ENCODE measurements at regions not wholly inside any gene's neighbourhood (a gene's known extent, or its start where the extent isn't known, plus 50 kb on each side); places are given as distances from the start of the nearest gene placed in this dataset.

GRCh38 chr5:57618767-57619381, 136.3 kb upstream of the ACTBL2 start:
- Histone ChIP-seq H3K18ac (ENCODE audit: low read length) (no peak overlapping the region), H3K79me2 (ENCODE audit: control insufficient read depth, insufficient read depth, low read length) (no peaks in the 10 kb centered on the region), H3K4me2 (ENCODE audit: low read length) (no peak overlapping the region), H3K4ac (ENCODE audit: low read depth, low read length) (no peak overlapping the region), H3K4me1 (ENCODE audit: control insufficient read depth, low read depth, low read length) (no peaks in the 10 kb centered on the region), H2BK15ac (replicated peaks; ENCODE audit: low read depth) (no peak overlapping the region), H2AK5ac (ENCODE audit: low read length) (no peak overlapping the region), H2BK120ac (ENCODE audit: low read depth, low read length) (no peak overlapping the region), H3K9ac (ENCODE audit: low read length) (no peak overlapping the region), H2BK5ac (ENCODE audit: low read length) (no peak overlapping the region), H3K27me3 (ENCODE audit: insufficient read depth, low read length, poor library complexity) (no peaks in the 10 kb centered on the region), H3K56ac (ENCODE audit: low read length) (no peak overlapping the region), H3K23ac (ENCODE audit: low read length) (no peak overlapping the region), H4K5ac (ENCODE audit: low read length) (no peak overlapping the region), H3K79me1 (ENCODE audit: low read length) (no peaks in the 10 kb centered on the region), H4K8ac (ENCODE audit: low read depth, low read length) (no peak overlapping the region), H3K36me3 (ENCODE audit: control insufficient read depth, insufficient read depth, low read length) (no peaks in the 10 kb centered on the region), H3K27ac (ENCODE audit: low read depth, low read length) (no peak overlapping the region), H3K4me3 (ENCODE audit: low read length) (no peak overlapping the region)
- WGBS (ENCODE audit: extremely low coverage, insufficient coverage, low lambda C conversion rate), result no CpG with 5 or more reads among the region's 4 CpGs
- no peak for DNase-seq

DNA sequence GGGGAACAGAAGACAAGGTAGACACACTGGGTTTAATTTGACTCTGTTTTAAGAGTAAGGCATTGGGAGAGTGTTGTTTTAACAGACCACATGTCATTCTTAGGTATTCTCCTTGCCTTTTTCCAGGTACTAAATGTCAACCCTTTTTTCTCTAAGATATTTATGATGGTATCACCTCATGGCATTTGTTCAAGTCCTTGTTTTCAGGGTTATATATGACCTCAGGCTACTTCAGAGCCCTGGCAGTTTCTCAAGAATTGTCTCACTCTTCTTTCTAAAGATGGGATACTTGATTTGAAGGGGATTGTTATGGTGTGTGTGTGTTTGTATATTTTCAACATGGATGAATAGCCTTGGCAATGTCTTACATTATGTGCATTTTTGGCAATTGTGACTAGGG, 131.1 kb upstream of the ACTBL2 start:
- Histone ChIP-seq H3K27me3 (ENCODE audit: insufficient read depth, low read length, poor library complexity) (no peaks in the 10 kb centered on the region), H2BK120ac (ENCODE audit: low read depth, low read length) (no peak overlapping the region), H3K4me2 (ENCODE audit: low read length) (no peak overlapping the region), H3K4me1 (ENCODE audit: control insufficient read depth, low read depth, low read length) (no peaks in the 10 kb centered on the region), H3K36me3 (ENCODE audit: control insufficient read depth, insufficient read depth, low read length) (no peaks in the 10 kb centered on the region), H2BK15ac (replicated peaks; ENCODE audit: low read depth) (no peak overlapping the region), H3K18ac (ENCODE audit: low read length) (no peak overlapping the region), H2AK5ac (ENCODE audit: low read length) (no peak overlapping the region), H3K27ac (ENCODE audit: low read depth, low read length) (no peak overlapping the region), H3K79me1 (ENCODE audit: low read length) (no peaks in the 10 kb centered on the region), H4K5ac (ENCODE audit: low read length) (no peak overlapping the region), H3K56ac (ENCODE audit: low read length) (no peak overlapping the region), H4K8ac (ENCODE audit: low read depth, low read length) (no peak overlapping the region), H3K4me3 (ENCODE audit: low read length) (no peak overlapping the region), H3K23ac (ENCODE audit: low read length) (no peak overlapping the region), H2BK5ac (ENCODE audit: low read length) (no peak overlapping the region), H3K9ac (ENCODE audit: low read length) (no peak overlapping the region), H3K79me2 (ENCODE audit: control insufficient read depth, insufficient read depth, low read length) (no peaks in the 10 kb centered on the region), H3K4ac (ENCODE audit: low read depth, low read length) (no peak overlapping the region)
- DNase-seq, result no peak

- no peak overlapping the region for H4K5ac ChIP-seq (ENCODE audit: low read length)
- no CpG with 5 or more reads among the region's 2 CpGs for WGBS (ENCODE audit: extremely low coverage, insufficient coverage, low lambda C conversion rate)
- no peaks in the 10 kb centered on the region for H3K79me2 ChIP-seq (ENCODE audit: control insufficient read depth, insufficient read depth, low read length)
- H3K79me1 ChIP-seq (ENCODE audit: low read length), result no peaks in the 10 kb centered on the region
- no peak overlapping the region for H2BK120ac ChIP-seq (ENCODE audit: low read depth, low read length)
- H3K18ac ChIP-seq (ENCODE audit: low read length), result no peak overlapping the region
- H3K56ac ChIP-seq (ENCODE audit: low read length), result no peak overlapping the region
- no peaks in the 10 kb centered on the region for H3K4me1 ChIP-seq (ENCODE audit: control insufficient read depth, low read depth, low read length)
- H2AK5ac ChIP-seq (ENCODE audit: low read length), result no peak overlapping the region
- no peak overlapping the region for H3K4me3 ChIP-seq (ENCODE audit: low read length)
- no peak overlapping the region for H3K9ac ChIP-seq (ENCODE audit: low read length)
- DNase-seq, result no peak
- no peak overlapping the region for H2BK5ac ChIP-seq (ENCODE audit: low read length)
- H3K36me3 ChIP-seq (ENCODE audit: control insufficient read depth, insufficient read depth, low read length), result no peaks in the 10 kb centered on the region
- no peak overlapping the region for H3K4ac ChIP-seq (ENCODE audit: low read depth, low read length)
- H3K27me3 ChIP-seq (ENCODE audit: insufficient read depth, low read length, poor library complexity), result no peaks in the 10 kb centered on the region
- no peak overlapping the region for H3K23ac ChIP-seq (ENCODE audit: low read length)
- H2BK15ac ChIP-seq (replicated peaks; ENCODE audit: low read depth), result no peak overlapping the region
- H3K4me2 ChIP-seq (ENCODE audit: low read length), result no peak overlapping the region
- no peak overlapping the region for H3K27ac ChIP-seq (ENCODE audit: low read depth, low read length)
- H4K8ac ChIP-seq (ENCODE audit: low read depth, low read length), result no peak overlapping the region
These were observed 128.6 kb upstream of the ACTBL2 start for GRCh38 chr5:57611177-57611576.

GRCh38 chr5:57608542-57608941, 125.9 kb upstream of the ACTBL2 start:
- Histone ChIP-seq H3K9ac (ENCODE audit: low read length) (no peak overlapping the region), H3K4me1 (ENCODE audit: control insufficient read depth, low read depth, low read length) (no peaks in the 10 kb centered on the region), H2BK120ac (ENCODE audit: low read depth, low read length) (no peak overlapping the region), H4K8ac (ENCODE audit: low read depth, low read length) (no peak overlapping the region), H3K79me1 (ENCODE audit: low read length) (no peaks in the 10 kb centered on the region), H3K27ac (ENCODE audit: low read depth, low read length) (no peak overlapping the region), H3K4me2 (ENCODE audit: low read length) (no peak overlapping the region), H3K4ac (ENCODE audit: low read depth, low read length) (no peak overlapping the region), H3K18ac (ENCODE audit: low read length) (no peak overlapping the region), H3K79me2 (ENCODE audit: control insufficient read depth, insufficient read depth, low read length) (no peaks in the 10 kb centered on the region), H2BK5ac (ENCODE audit: low read length) (no peak overlapping the region), H4K5ac (ENCODE audit: low read length) (no peak overlapping the region), H3K27me3 (ENCODE audit: insufficient read depth, low read length, poor library complexity) (no peaks in the 10 kb centered on the region), H3K36me3 (ENCODE audit: control insufficient read depth, insufficient read depth, low read length) (no peaks in the 10 kb centered on the region), H3K4me3 (ENCODE audit: low read length) (no peak overlapping the region), H2BK15ac (replicated peaks; ENCODE audit: low read depth) (no peak overlapping the region), H3K56ac (ENCODE audit: low read length) (no peak overlapping the region), H3K23ac (ENCODE audit: low read length) (no peak overlapping the region), H2AK5ac (ENCODE audit: low read length) (no peak overlapping the region)
- DNase-seq, result no peak

DNA sequence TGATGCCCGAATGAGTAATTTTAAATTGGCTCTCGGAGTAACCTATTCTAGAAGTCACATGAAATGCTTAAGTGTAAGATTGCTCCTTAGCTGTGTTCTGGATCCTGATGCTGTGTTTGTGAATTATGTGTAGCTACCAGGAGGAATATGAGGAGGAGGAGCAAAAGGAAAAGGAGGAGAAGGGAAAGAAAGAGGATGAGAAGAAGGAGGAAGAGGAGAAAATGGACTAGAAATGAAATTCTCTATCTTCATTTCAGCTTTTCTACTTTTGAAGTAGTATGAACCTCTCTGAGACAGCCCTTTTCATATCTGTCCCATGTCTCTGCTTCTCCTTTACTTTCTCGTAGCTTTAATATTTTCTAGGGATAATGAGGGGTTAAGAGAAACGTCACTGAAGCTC, 119.4 kb upstream of the ACTBL2 start:
- no peak overlapping the region for H3K56ac ChIP-seq (ENCODE audit: low read length)
- H2AK5ac ChIP-seq (ENCODE audit: low read length), result no peak overlapping the region
- H2BK5ac ChIP-seq (ENCODE audit: low read length), result no peak overlapping the region
- no peaks in the 10 kb centered on the region for H3K36me3 ChIP-seq (ENCODE audit: control insufficient read depth, insufficient read depth, low read length)
- no peak overlapping the region for H4K8ac ChIP-seq (ENCODE audit: low read depth, low read length)
- H3K4me3 ChIP-seq (ENCODE audit: low read length), result no peak overlapping the region
- H4K5ac ChIP-seq (ENCODE audit: low read length), result no peak overlapping the region
- no peak overlapping the region for H3K18ac ChIP-seq (ENCODE audit: low read length)
- WGBS (ENCODE audit: extremely low coverage, insufficient coverage, low lambda C conversion rate), result no CpG with 5 or more reads among the region's 4 CpGs
- no peak for DNase-seq
- H3K23ac ChIP-seq (ENCODE audit: low read length), result no peak overlapping the region
- H3K9ac ChIP-seq (ENCODE audit: low read length), result no peak overlapping the region
- H3K4ac ChIP-seq (ENCODE audit: low read depth, low read length), result no peak overlapping the region
- no peak overlapping the region for H2BK15ac ChIP-seq (replicated peaks; ENCODE audit: low read depth)
- H3K27me3 ChIP-seq (ENCODE audit: insufficient read depth, low read length, poor library complexity), result no peaks in the 10 kb centered on the region
- H3K27ac ChIP-seq (ENCODE audit: low read depth, low read length), result no peak overlapping the region
- no peaks in the 10 kb centered on the region for H3K4me1 ChIP-seq (ENCODE audit: control insufficient read depth, low read depth, low read length)
- no peaks in the 10 kb centered on the region for H3K79me2 ChIP-seq (ENCODE audit: control insufficient read depth, insufficient read depth, low read length)
- no peaks in the 10 kb centered on the region for H3K79me1 ChIP-seq (ENCODE audit: low read length)
- no peak overlapping the region for H2BK120ac ChIP-seq (ENCODE audit: low read depth, low read length)
- H3K4me2 ChIP-seq (ENCODE audit: low read length), result no peak overlapping the region

- Histone ChIP-seq H2BK15ac (replicated peaks; ENCODE audit: low read depth) (no peak overlapping the region), H3K4me1 (ENCODE audit: control insufficient read depth, low read depth, low read length) (no peaks in the 10 kb centered on the region), H2BK120ac (ENCODE audit: low read depth, low read length) (no peak overlapping the region), H4K8ac (ENCODE audit: low read depth, low read length) (no peak overlapping the region), H3K79me2 (ENCODE audit: control insufficient read depth, insufficient read depth, low read length) (no peaks in the 10 kb centered on the region), H3K4me3 (ENCODE audit: low read length) (no peak overlapping the region), H3K9ac (ENCODE audit: low read length) (no peak overlapping the region), H2BK5ac (ENCODE audit: low read length) (no peak overlapping the region), H2AK5ac (ENCODE audit: low read length) (no peak overlapping the region), H3K18ac (ENCODE audit: low read length) (no peak overlapping the region), H3K36me3 (ENCODE audit: control insufficient read depth, insufficient read depth, low read length) (no peaks in the 10 kb centered on the region), H3K56ac (ENCODE audit: low read length) (no peak overlapping the region), H4K5ac (ENCODE audit: low read length) (no peak overlapping the region), H3K23ac (ENCODE audit: low read length) (no peak overlapping the region), H3K79me1 (ENCODE audit: low read length) (no peaks in the 10 kb centered on the region), H3K4ac (ENCODE audit: low read depth, low read length) (no peak overlapping the region), H3K4me2 (ENCODE audit: low read length) (no peak overlapping the region), H3K27ac (ENCODE audit: low read depth, low read length) (no peak overlapping the region), H3K27me3 (ENCODE audit: insufficient read depth, low read length, poor library complexity) (no peaks in the 10 kb centered on the region)
- no peak for DNase-seq
- 100% methylated on average over 1 of the region's 1 CpG for WGBS (ENCODE audit: extremely low coverage, insufficient coverage, low lambda C conversion rate)
These were observed 117.7 kb upstream of the ACTBL2 start for GRCh38 chr5:57600321-57600720.
